SK-N-SH (cell line): ENCODE measurements at regions not wholly inside any gene's neighbourhood (a gene's known extent, or its start where the extent isn't known, plus 50 kb on each side); places are given as distances from the start of the nearest gene placed in this dataset.

Experiments used
- CTCF ChIA-PET: fragments of 300-600, 350-600 bp; formaldehyde crosslinking; extraction: SDS; loops from one replicate; lab custom pipeline; 2021; lab: Yijun Ruan, JAX
- POLR2A ChIA-PET: fragments of 350-600 bp; sonication (Branson Sonifier 250); formaldehyde crosslinking; extraction: SDS; loops from one replicate; lab custom pipeline; 2020; ENCODE audit warnings: antibody characterized with exemption, inconsistent platforms; lab: Yijun Ruan, JAX
- DNase-seq: peaks from one replicate; pipeline ENCODE4 v3.0.0; 2012
- H2AFZ ChIP-seq: fragments of 200-600 bp; sonication (generic); 2 replicates; pipeline ENCODE4 v1.8.1; 2016; ENCODE audit warnings: antibody characterized with exemption, mild to moderate bottlenecking, low read depth
- H3F3A ChIP-seq: fragments of 200-600 bp; sonication (generic); replicated peaks from 2 replicates; pipeline ENCODE3; 2016; ENCODE audit warnings: antibody characterized with exemption, mild to moderate bottlenecking; ENCODE audit not compliant: insufficient read depth
- H3K27ac ChIP-seq, 2 experiments: fragments of 200-500 bp in 1 of 2; fragments of 200-600 bp in 1 of 2; sonication (Bioruptor generic) in 1 of 2; sonication (generic), shearing (Covaris generic) in 1 of 2; 2 replicates each; pipeline versions ENCODE4 v1.5.1 to v1.6.1; 2014 to 2016; ENCODE audit warnings: low read depth in 2 of 2, inconsistent platforms in 1 of 2, low read length in 1 of 2, mild to moderate bottlenecking in 1 of 2, mixed read lengths in 1 of 2
- H3K27me3 ChIP-seq: fragments of 200-600 bp; sonication (generic), shearing (Covaris generic); 2 replicates; pipeline ENCODE4 v1.6.1; 2016; ENCODE audit warnings: mixed run types; ENCODE audit not compliant: insufficient read depth
- H3K36me3 ChIP-seq, 2 experiments: fragments of 200-500 bp in 1 of 2; fragments of 200-600 bp in 1 of 2; sonication (Bioruptor generic) in 1 of 2; sonication (generic) in 1 of 2; replicated peaks in 1 of 2; 2 replicates each; pipeline versions ENCODE3 to v1.5.1; 2014 to 2016; ENCODE audit warnings: low read length in 1 of 2, mild to moderate bottlenecking in 1 of 2; ENCODE audit not compliant: insufficient read depth in 2 of 2, control insufficient read depth in 1 of 2
- H3K4me1 ChIP-seq, 2 experiments: fragments of 200-500 bp in 1 of 2; fragments of 200-600 bp in 1 of 2; sonication (Bioruptor generic) in 1 of 2; sonication (generic), shearing (Covaris generic) in 1 of 2; 2 replicates each; pipeline versions ENCODE4 v1.5.1 to v1.6.1; 2014 to 2016; ENCODE audit warnings: low read depth in 1 of 2, low read length in 1 of 2, mixed run types in 1 of 2; ENCODE audit not compliant: insufficient read depth in 2 of 2, control insufficient read depth in 1 of 2
- H3K4me2 ChIP-seq: fragments of 200-600 bp; sonication (generic), shearing (Covaris generic); 2 replicates; pipeline ENCODE4 v1.6.1; 2017; ENCODE audit warnings: mixed run types
- H3K4me3 ChIP-seq, 2 experiments: fragments of 200-500 bp in 1 of 2; fragments of 200-600 bp in 1 of 2; sonication (Bioruptor generic) in 1 of 2; sonication (generic), shearing (Covaris generic) in 1 of 2; 2 replicates each; pipeline versions ENCODE4 v1.5.1 to v1.8.1; 2014 to 2016; ENCODE audit warnings: low read depth in 2 of 2, inconsistent platforms in 1 of 2, low read length in 1 of 2, mild to moderate bottlenecking in 1 of 2, mixed read lengths in 1 of 2, moderate library complexity in 1 of 2
- H3K79me2 ChIP-seq: fragments of 200-600 bp; sonication (generic); 2 replicates; pipeline ENCODE4 v1.8.1; 2017; ENCODE audit warnings: mild to moderate bottlenecking; ENCODE audit not compliant: insufficient read depth
- H3K9ac ChIP-seq: fragments of 200-600 bp; sonication (generic); 2 replicates; pipeline ENCODE4 v1.6.1; 2017; ENCODE audit warnings: mixed run types
- H3K9me2 ChIP-seq: fragments of 200-600 bp; sonication (generic); 2 replicates; pipeline ENCODE4 v1.6.1; 2017; ENCODE audit warnings: mixed run types
- H3K9me3 ChIP-seq: fragments of 200-600 bp; sonication (generic); 2 replicates; pipeline ENCODE4 v1.6.1; 2017; ENCODE audit warnings: mixed run types, mild to moderate bottlenecking, moderate library complexity
- H4K20me1 ChIP-seq: fragments of 200-600 bp; sonication (generic); 2 replicates; pipeline ENCODE4 v1.6.1; 2017; ENCODE audit warnings: mild to moderate bottlenecking, mixed run types; ENCODE audit not compliant: insufficient read depth
- EP300 ChIP-seq, 2 experiments: IDR thresholded peaks; 2 replicates each; pipeline versions ENCODE4 v1.4.0 to v1.6.1; 2012; ENCODE audit warnings: borderline replicate concordance in 1 of 2, low read depth in 1 of 2, low read length in 1 of 2
- FOXM1 ChIP-seq: IDR thresholded peaks from 2 replicates; pipeline ENCODE4 v1.4.0; 2012; ENCODE audit warnings: low read depth, mild to moderate bottlenecking
- GATA2 ChIP-seq: sonication (generic); formaldehyde crosslinking; IDR thresholded peaks from 2 replicates; pipeline ENCODE4 v1.5.0; 2020; ENCODE audit warnings: mild to moderate bottlenecking, missing genetic modification reagents
- MEF2A ChIP-seq: IDR thresholded peaks from 2 replicates; pipeline ENCODE4 v1.4.0; 2012; ENCODE audit warnings: low read depth, borderline replicate concordance
- MXI1 ChIP-seq: IDR thresholded peaks from 2 replicates; pipeline ENCODE4 v1.6.1; 2012; ENCODE audit warnings: mild to moderate bottlenecking, low read depth, low read length, improper control_type of control experiment
- NFIC ChIP-seq: IDR thresholded peaks from 2 replicates; pipeline ENCODE4 v1.4.0; 2012; ENCODE audit warnings: borderline replicate concordance
- NRF1 ChIP-seq: IDR thresholded peaks from 2 replicates; pipeline ENCODE4 v1.6.1; 2012; ENCODE audit warnings: low read depth, mild to moderate bottlenecking, low read length
- PBX3 ChIP-seq: IDR thresholded peaks from 2 replicates; pipeline ENCODE4; 2012
- RXRA ChIP-seq: IDR thresholded peaks from 2 replicates; pipeline ENCODE4 v1.4.0; 2012; ENCODE audit warnings: low read depth, mild to moderate bottlenecking, borderline replicate concordance
- SIN3A ChIP-seq: IDR thresholded peaks from 2 replicates; pipeline ENCODE4 v1.6.1; 2012; ENCODE audit warnings: low read depth, mild to moderate bottlenecking, low read length, moderate library complexity, borderline replicate concordance
- SMC3 ChIP-seq: IDR thresholded peaks from 2 replicates; pipeline ENCODE4 v1.6.1; 2012; ENCODE audit warnings: low read depth, low read length, improper control_type of control experiment
- TAF1 ChIP-seq: IDR thresholded peaks from 2 replicates; pipeline ENCODE4 v1.6.1; 2012; ENCODE audit warnings: low read depth, mild to moderate bottlenecking, low read length, moderate library complexity, borderline replicate concordance
- TEAD4 ChIP-seq: IDR thresholded peaks from 2 replicates; pipeline ENCODE4 v1.4.0; 2012; ENCODE audit warnings: mild to moderate bottlenecking, borderline replicate concordance; ENCODE audit not compliant: insufficient read depth
- USF1 ChIP-seq: IDR thresholded peaks from 2 replicates; pipeline ENCODE4 v1.4.0; 2012; ENCODE audit warnings: low read depth, borderline replicate concordance
- YY1 ChIP-seq: IDR thresholded peaks from 2 replicates; pipeline ENCODE4 v1.4.0; 2012; ENCODE audit warnings: low read depth, mild to moderate bottlenecking
- ZBTB33 ChIP-seq: IDR thresholded peaks from 2 replicates; pipeline ENCODE4 v1.4.0; 2012; ENCODE audit warnings: low read depth, borderline replicate concordance
- WGBS: methylation state at CpG from one replicate; pipeline ENCODE4 v1.1.6; 2017; ENCODE audit warnings: low lambda C conversion rate; 5-methylcytosine and 5-hydroxymethylcytosine counted together
- TF ChIP-seq, protein P1 (sequence below): fragments of 200-600 bp; sonication (generic); IDR thresholded peaks from 2 replicates; pipeline ENCODE4 v1.6.1; 2017; ENCODE audit warnings: antibody characterized with exemption, mild to moderate bottlenecking, moderate library complexity

GRCh38 chr4:170425521-170426143, 335.9 kb upstream of the AADAT start:
- H3K27me3 ChIP-seq: no peaks in the 10 kb centered on the region
- H3K79me2 ChIP-seq: no peaks in the 10 kb centered on the region
- no peak overlapping the region for H3K4me2 ChIP-seq
- H4K20me1 ChIP-seq: no peaks in the 10 kb centered on the region
- H3K9me2 ChIP-seq: no peaks in the 10 kb centered on the region
- H2AFZ ChIP-seq: no peak overlapping the region
- no peaks in the 10 kb centered on the region for H3K36me3 ChIP-seq
- H3K27ac ChIP-seq: no peak overlapping the region
- H3K9ac ChIP-seq: no peak overlapping the region
- no peaks in the 10 kb centered on the region for H3K9me3 ChIP-seq
- no peak for DNase-seq
- TF ChIP-seq SIN3A (no peak), NRF1 (no peak), PBX3 (no peak), RXRA (no peak), NFIC (no peak), TAF1 (no peak), ZBTB33 (no peak), YY1 (no peak), EP300 (IDR thresholded peaks at IDR 0.05; ENCODE audit: borderline replicate concordance in 1 of 2, low read depth in 1 of 2, low read length in 1 of 2) (no peak), GATA2 (CRISPR knock-in tag) (no peak), FOXM1 (no peak), MEF2A (no peak), SMC3 (no peak), USF1 (no peak), TEAD4 (no peak), MXI1 (no peak)
- TF ChIP-seq, protein P1, sequence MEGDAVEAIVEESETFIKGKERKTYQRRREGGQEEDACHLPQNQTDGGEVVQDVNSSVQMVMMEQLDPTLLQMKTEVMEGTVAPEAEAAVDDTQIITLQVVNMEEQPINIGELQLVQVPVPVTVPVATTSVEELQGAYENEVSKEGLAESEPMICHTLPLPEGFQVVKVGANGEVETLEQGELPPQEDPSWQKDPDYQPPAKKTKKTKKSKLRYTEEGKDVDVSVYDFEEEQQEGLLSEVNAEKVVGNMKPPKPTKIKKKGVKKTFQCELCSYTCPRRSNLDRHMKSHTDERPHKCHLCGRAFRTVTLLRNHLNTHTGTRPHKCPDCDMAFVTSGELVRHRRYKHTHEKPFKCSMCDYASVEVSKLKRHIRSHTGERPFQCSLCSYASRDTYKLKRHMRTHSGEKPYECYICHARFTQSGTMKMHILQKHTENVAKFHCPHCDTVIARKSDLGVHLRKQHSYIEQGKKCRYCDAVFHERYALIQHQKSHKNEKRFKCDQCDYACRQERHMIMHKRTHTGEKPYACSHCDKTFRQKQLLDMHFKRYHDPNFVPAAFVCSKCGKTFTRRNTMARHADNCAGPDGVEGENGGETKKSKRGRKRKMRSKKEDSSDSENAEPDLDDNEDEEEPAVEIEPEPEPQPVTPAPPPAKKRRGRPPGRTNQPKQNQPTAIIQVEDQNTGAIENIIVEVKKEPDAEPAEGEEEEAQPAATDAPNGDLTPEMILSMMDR: no peak
- ChIA-PET CTCF (no interaction called here), POLR2A (no interaction called here)
- peaks cover 8% of the 10 kb centered on the region for H3F3A ChIP-seq
- H3K4me3 ChIP-seq: no peak overlapping the region
- peaks cover 0 to 5% of the 10 kb centered on the region in 2 experiments; a peak in 1 of 4 replicates for H3K4me1 ChIP-seq
- WGBS: 40% methylated on average over 5 of the region's 5 CpGs
